Parathyroid adenoma (tissue), 2 donors: ENCODE measurements at regions not wholly inside any gene's neighbourhood (a gene's known extent, or its start where the extent isn't known, plus 50 kb on each side); places are given as distances from the start of the nearest gene placed in this dataset.

Experiments
- H2AFZ ChIP-seq: fragments of 300-600 bp; sonication (generic); one replicate; pipeline ENCODE4 v1.7.0; 2017; ENCODE audit warnings: antibody characterized with exemption, mild to moderate bottlenecking
- H3K27ac ChIP-seq: fragments of 300-600 bp; sonication (generic); one replicate; pipeline ENCODE4 v1.7.0; 2017
- H3K27me3 ChIP-seq: fragments of 300-600 bp; sonication (generic); one replicate; pipeline ENCODE4 v1.7.0; 2017; ENCODE audit warnings: low read length; ENCODE audit not compliant: control insufficient read depth, insufficient read depth
- H3K36me3 ChIP-seq: fragments of 300-600 bp; sonication (generic); one replicate; pipeline ENCODE4 v1.7.0; 2017; ENCODE audit warnings: low read length; ENCODE audit not compliant: control insufficient read depth, insufficient read depth
- H3K4me1 ChIP-seq: fragments of 300-600 bp; sonication (generic); one replicate; pipeline ENCODE4 v1.7.0; 2017; ENCODE audit warnings: control low read depth
- H3K4me2 ChIP-seq: fragments of 300-600 bp; sonication (generic); one replicate; pipeline ENCODE4 v1.7.0; 2017; ENCODE audit warnings: low read length
- H3K4me3 ChIP-seq: fragments of 300-600 bp; sonication (generic); one replicate; pipeline ENCODE4 v1.7.0; 2017; ENCODE audit warnings: low read depth, low read length
- H3K79me2 ChIP-seq: fragments of 300-600 bp; sonication (generic); one replicate; pipeline ENCODE4 v1.7.0; 2017; ENCODE audit warnings: control low read depth
- H3K9ac ChIP-seq: fragments of 300-600 bp; sonication (generic); one replicate; pipeline ENCODE4 v1.7.0; 2017; ENCODE audit warnings: mild to moderate bottlenecking
- H3K9me3 ChIP-seq: fragments of 300-600 bp; sonication (generic); one replicate; pipeline ENCODE4 v1.7.0; 2017; ENCODE audit warnings: low read length; ENCODE audit not compliant: control insufficient read depth
- CTCF ChIP-seq: fragments of 300-600 bp; sonication (generic); IDR thresholded peaks from one replicate; pipeline ENCODE4 v1.7.0; 2017; ENCODE audit warnings: antibody characterized with exemption, mild to moderate bottlenecking
- donor health status: primary hyperparathyroidism.

GRCh38 chr1:238466459-238466858 is 575.7 kb upstream of the ZP4 start:
- no peaks in the 10 kb centered on the region for H3K9me3 ChIP-seq
- no peak overlapping the region for H3K4me2 ChIP-seq
- H3K27me3 ChIP-seq, result no peaks in the 10 kb centered on the region
- H3K27ac ChIP-seq, result no peak overlapping the region
- no peaks in the 10 kb centered on the region for H3K36me3 ChIP-seq
- no peak overlapping the region for H3K9ac ChIP-seq
- no peak for TF ChIP-seq CTCF
- H3K79me2 ChIP-seq, result no peaks in the 10 kb centered on the region
- no peak overlapping the region for H2AFZ ChIP-seq
- H3K4me3 ChIP-seq, result no peak overlapping the region
- H3K4me1 ChIP-seq, result no peaks in the 10 kb centered on the region

GRCh38 chr1:238465449-238465848 is 574.7 kb upstream of the ZP4 start:
- H3K9me3 ChIP-seq, result no peaks in the 10 kb centered on the region
- no peaks in the 10 kb centered on the region for H3K79me2 ChIP-seq
- H3K27me3 ChIP-seq, result no peaks in the 10 kb centered on the region
- H3K4me1 ChIP-seq, result no peaks in the 10 kb centered on the region
- H3K4me2 ChIP-seq, result no peak overlapping the region
- no peak overlapping the region for H3K9ac ChIP-seq
- H3K36me3 ChIP-seq, result no peaks in the 10 kb centered on the region
- no peak overlapping the region for H3K27ac ChIP-seq
- H2AFZ ChIP-seq, result no peak overlapping the region
- TF ChIP-seq CTCF, result no peak
- no peak overlapping the region for H3K4me3 ChIP-seq

GRCh38 chr1:238458899-238459298 is 568.2 kb upstream of the ZP4 start:
- Histone ChIP-seq H3K9ac (no peak overlapping the region), H3K4me2 (no peak overlapping the region), H3K4me1 (no peaks in the 10 kb centered on the region), H3K9me3 (no peaks in the 10 kb centered on the region), H3K27ac (no peak overlapping the region), H3K79me2 (no peaks in the 10 kb centered on the region), H2AFZ (no peak overlapping the region), H3K27me3 (no peaks in the 10 kb centered on the region), H3K36me3 (no peaks in the 10 kb centered on the region), H3K4me3 (no peak overlapping the region)
- TF ChIP-seq CTCF, result no peak

- Histone ChIP-seq H3K9me3 (no peaks in the 10 kb centered on the region), H3K79me2 (no peaks in the 10 kb centered on the region), H3K4me2 (no peak overlapping the region), H3K36me3 (no peaks in the 10 kb centered on the region), H3K9ac (no peak overlapping the region), H3K27me3 (no peaks in the 10 kb centered on the region), H3K4me3 (no peak overlapping the region), H3K27ac (no peak overlapping the region), H3K4me1 (no peaks in the 10 kb centered on the region), H2AFZ (no peak overlapping the region)
- TF ChIP-seq CTCF, result no peak
Observed at GRCh38 chr1:238457610-238458009, 566.9 kb upstream of the ZP4 start.

GRCh38 chr1:238451781-238452310 is 561.1 kb upstream of the ZP4 start:
- Histone ChIP-seq H3K9ac (no peak overlapping the region), H3K79me2 (no peaks in the 10 kb centered on the region), H3K4me2 (no peak overlapping the region), H3K36me3 (no peaks in the 10 kb centered on the region), H3K4me1 (no peaks in the 10 kb centered on the region), H2AFZ (no peak overlapping the region), H3K27ac (no peak overlapping the region), H3K4me3 (no peak overlapping the region), H3K27me3 (no peaks in the 10 kb centered on the region), H3K9me3 (no peaks in the 10 kb centered on the region)
- no peak for TF ChIP-seq CTCF
